HL-60 (cell line): ENCODE measurements at regions not wholly inside any gene's neighbourhood (a gene's known extent, or its start where the extent isn't known, plus 50 kb on each side); places are given as distances from the start of the nearest gene placed in this dataset.

Source experiments
- DNase-seq, 2 experiments: peaks; one replicate each; pipeline ENCODE4 v3.0.0-alpha.2; 2010 to 2020; ENCODE audit warnings: low read depth in 1 of 2, low spot score in 1 of 2
- H3K27ac ChIP-seq: fragments of 250-450 bp; sonication (Bioruptor Pico); replicated peaks from 2 replicates; pipeline ENCODE4 v1.5.1; 2020; ENCODE audit warnings: mild to moderate bottlenecking, moderate library complexity
- H3K27me3 ChIP-seq: fragments of 250-450 bp; sonication (Bioruptor Pico); 2 replicates; pipeline ENCODE4 v1.5.1; 2021; ENCODE audit warnings: mild to moderate bottlenecking, moderate library complexity; ENCODE audit not compliant: insufficient read depth, poor library complexity, severe bottlenecking
- H3K4me3 ChIP-seq: replicated peaks from 2 replicates; pipeline ENCODE4 v1.5.1; 2011; ENCODE audit warnings: mild to moderate bottlenecking, control low read depth, low read length; ENCODE audit not compliant: insufficient read depth
- GABPA ChIP-seq: IDR thresholded peaks from 2 replicates; pipeline ENCODE4 v1.6.1; 2012; ENCODE audit warnings: low read depth
- POLR2AphosphoS5 ChIP-seq: IDR thresholded peaks from 2 replicates; pipeline ENCODE4 v1.6.1; 2012; ENCODE audit warnings: low read depth
- REST ChIP-seq: IDR thresholded peaks from 2 replicates; pipeline ENCODE4 v1.6.1; 2012; ENCODE audit warnings: low read depth; ENCODE audit not compliant: insufficient replicate concordance
- SPI1 ChIP-seq: IDR thresholded peaks from 2 replicates; pipeline ENCODE4 v1.6.1; 2012; ENCODE audit warnings: low read depth, mild to moderate bottlenecking, borderline replicate concordance
- TF ChIP-seq, protein P1 (sequence below): IDR thresholded peaks from one replicate; pipeline ENCODE4 v1.5.1; 2011; ENCODE audit warnings: low read length, control low read depth, inconsistent platforms; ENCODE audit not compliant: insufficient read depth

GRCh38 chr17:77771145-77771544 is 187.4 kb upstream of the TNRC6C start:
- TF ChIP-seq, protein P1, sequence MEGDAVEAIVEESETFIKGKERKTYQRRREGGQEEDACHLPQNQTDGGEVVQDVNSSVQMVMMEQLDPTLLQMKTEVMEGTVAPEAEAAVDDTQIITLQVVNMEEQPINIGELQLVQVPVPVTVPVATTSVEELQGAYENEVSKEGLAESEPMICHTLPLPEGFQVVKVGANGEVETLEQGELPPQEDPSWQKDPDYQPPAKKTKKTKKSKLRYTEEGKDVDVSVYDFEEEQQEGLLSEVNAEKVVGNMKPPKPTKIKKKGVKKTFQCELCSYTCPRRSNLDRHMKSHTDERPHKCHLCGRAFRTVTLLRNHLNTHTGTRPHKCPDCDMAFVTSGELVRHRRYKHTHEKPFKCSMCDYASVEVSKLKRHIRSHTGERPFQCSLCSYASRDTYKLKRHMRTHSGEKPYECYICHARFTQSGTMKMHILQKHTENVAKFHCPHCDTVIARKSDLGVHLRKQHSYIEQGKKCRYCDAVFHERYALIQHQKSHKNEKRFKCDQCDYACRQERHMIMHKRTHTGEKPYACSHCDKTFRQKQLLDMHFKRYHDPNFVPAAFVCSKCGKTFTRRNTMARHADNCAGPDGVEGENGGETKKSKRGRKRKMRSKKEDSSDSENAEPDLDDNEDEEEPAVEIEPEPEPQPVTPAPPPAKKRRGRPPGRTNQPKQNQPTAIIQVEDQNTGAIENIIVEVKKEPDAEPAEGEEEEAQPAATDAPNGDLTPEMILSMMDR: no peak
- TF ChIP-seq SPI1: no peak
- TF ChIP-seq POLR2AphosphoS5: no peak
- TF ChIP-seq REST: no peak
- no peak for TF ChIP-seq GABPA
- no peak for DNase-seq
- Histone ChIP-seq H3K4me3 (no peak overlapping the region), H3K27me3 (peaks cover 3% of the 10 kb centered on the region), H3K27ac (no peak overlapping the region)

- Histone ChIP-seq H3K4me3 (no peak overlapping the region), H3K27me3 (peaks cover 3% of the 10 kb centered on the region), H3K27ac (no peak overlapping the region)
- no peak for DNase-seq
- TF ChIP-seq POLR2AphosphoS5 (no peak), SPI1 (no peak), GABPA (no peak), REST (no peak)
- TF ChIP-seq, protein P1: no peak
Observed at GRCh38 chr17:77771587-77771986, 186.9 kb upstream of the TNRC6C start.

- peaks cover 3% of the 10 kb centered on the region for H3K27me3 ChIP-seq
- no peak overlapping the region for H3K27ac ChIP-seq
- TF ChIP-seq, protein P1: no peak
- TF ChIP-seq POLR2AphosphoS5: no peak
- no peak overlapping the region for H3K4me3 ChIP-seq
- DNase-seq: no peak
Observed at GRCh38 chr17:77771998-77772397, 186.5 kb upstream of the TNRC6C start.

- H3K27me3 ChIP-seq: peaks cover 3% of the 10 kb centered on the region
- TF ChIP-seq POLR2AphosphoS5: no peak
- TF ChIP-seq, protein P1: peak; percentile 81
- no peak overlapping the region for H3K27ac ChIP-seq
- H3K4me3 ChIP-seq: no peak overlapping the region
- DNase-seq: peak; percentile 12 to 52
Observed at GRCh38 chr17:77772461-77772897, 186.0 kb upstream of the TNRC6C start.
